H1 (cell line): ENCODE measurements at regions not wholly inside any gene's neighbourhood (a gene's known extent, or its start where the extent isn't known, plus 50 kb on each side); places are given as distances from the start of the nearest gene placed in this dataset.

Source experiments
- CHD2 ChIP-seq: IDR thresholded peaks from 2 replicates; pipeline ENCODE4 v1.6.1; 2012; ENCODE audit warnings: low read length, improper control_type of control experiment
- EZH2 ChIP-seq: fragments of 200-600 bp; sonication (generic); IDR thresholded peaks from 2 replicates; pipeline ENCODE4 v1.7.1; 2012; ENCODE audit warnings: low read depth, mild to moderate bottlenecking, moderate library complexity, low read length, inconsistent platforms; ENCODE audit not compliant: severe bottlenecking
- KDM1A ChIP-seq: fragments of 200-600, 300-600 bp; sonication (generic); IDR thresholded peaks from 2 replicates; pipeline ENCODE4 v1.7.1; 2016; ENCODE audit warnings: mild to moderate bottlenecking, low read length, borderline replicate concordance
- TF ChIP-seq, protein P1 (sequence below): IDR thresholded peaks from 2 replicates; pipeline ENCODE4 v1.6.1; 2012; ENCODE audit warnings: low read length, inconsistent platforms
- TF ChIP-seq, protein P2 (sequence below), 3 experiments: IDR thresholded peaks; 1 replicate in 2 of 3; 2 replicates in 1 of 3; pipeline versions ENCODE4 v1.5.1 to v1.6.1; 2011; ENCODE audit warnings: low read length in 3 of 3, mild to moderate bottlenecking in 3 of 3, inconsistent platforms in 2 of 3, low read depth in 1 of 3, moderate library complexity in 1 of 3; ENCODE audit not compliant: insufficient read depth in 1 of 3; ENCODE audit errors: control extremely low read depth in 1 of 3

DNA sequence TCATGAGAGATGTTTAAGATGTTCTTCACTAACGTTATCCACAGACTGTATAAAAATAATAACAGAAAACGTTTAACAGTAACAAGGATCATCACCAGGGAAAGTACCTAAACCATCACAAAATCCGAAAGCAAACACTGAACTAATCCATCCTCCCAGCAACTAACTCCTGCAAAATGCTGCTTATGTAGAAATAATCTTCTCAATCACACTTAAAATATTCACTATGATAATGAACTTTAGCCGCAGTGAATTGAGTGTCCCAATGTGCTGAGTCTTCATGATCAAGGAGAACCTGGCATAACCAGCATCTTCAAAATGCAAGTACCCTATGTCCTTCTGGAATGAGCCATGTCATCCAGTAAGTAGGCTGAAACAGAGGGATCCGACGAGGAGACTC, 166.1 kb downstream of the LTN1 start:
- TF ChIP-seq, protein P1, sequence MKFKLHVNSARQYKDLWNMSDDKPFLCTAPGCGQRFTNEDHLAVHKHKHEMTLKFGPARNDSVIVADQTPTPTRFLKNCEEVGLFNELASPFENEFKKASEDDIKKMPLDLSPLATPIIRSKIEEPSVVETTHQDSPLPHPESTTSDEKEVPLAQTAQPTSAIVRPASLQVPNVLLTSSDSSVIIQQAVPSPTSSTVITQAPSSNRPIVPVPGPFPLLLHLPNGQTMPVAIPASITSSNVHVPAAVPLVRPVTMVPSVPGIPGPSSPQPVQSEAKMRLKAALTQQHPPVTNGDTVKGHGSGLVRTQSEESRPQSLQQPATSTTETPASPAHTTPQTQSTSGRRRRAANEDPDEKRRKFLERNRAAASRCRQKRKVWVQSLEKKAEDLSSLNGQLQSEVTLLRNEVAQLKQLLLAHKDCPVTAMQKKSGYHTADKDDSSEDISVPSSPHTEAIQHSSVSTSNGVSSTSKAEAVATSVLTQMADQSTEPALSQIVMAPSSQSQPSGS = no peak
- no peak for TF ChIP-seq CHD2
- TF ChIP-seq, protein P2, sequence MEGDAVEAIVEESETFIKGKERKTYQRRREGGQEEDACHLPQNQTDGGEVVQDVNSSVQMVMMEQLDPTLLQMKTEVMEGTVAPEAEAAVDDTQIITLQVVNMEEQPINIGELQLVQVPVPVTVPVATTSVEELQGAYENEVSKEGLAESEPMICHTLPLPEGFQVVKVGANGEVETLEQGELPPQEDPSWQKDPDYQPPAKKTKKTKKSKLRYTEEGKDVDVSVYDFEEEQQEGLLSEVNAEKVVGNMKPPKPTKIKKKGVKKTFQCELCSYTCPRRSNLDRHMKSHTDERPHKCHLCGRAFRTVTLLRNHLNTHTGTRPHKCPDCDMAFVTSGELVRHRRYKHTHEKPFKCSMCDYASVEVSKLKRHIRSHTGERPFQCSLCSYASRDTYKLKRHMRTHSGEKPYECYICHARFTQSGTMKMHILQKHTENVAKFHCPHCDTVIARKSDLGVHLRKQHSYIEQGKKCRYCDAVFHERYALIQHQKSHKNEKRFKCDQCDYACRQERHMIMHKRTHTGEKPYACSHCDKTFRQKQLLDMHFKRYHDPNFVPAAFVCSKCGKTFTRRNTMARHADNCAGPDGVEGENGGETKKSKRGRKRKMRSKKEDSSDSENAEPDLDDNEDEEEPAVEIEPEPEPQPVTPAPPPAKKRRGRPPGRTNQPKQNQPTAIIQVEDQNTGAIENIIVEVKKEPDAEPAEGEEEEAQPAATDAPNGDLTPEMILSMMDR (IDR thresholded peaks at IDR 0.05; ENCODE audit: control extremely low read depth in 1 of 3, insufficient read depth in 1 of 3, low read depth in 1 of 3, low read length in 3 of 3) = no peak
- no peak for TF ChIP-seq KDM1A
- no peak for TF ChIP-seq EZH2
